IMR-90 (cell line): ENCODE measurements at regions not wholly inside any gene's neighbourhood (a gene's known extent, or its start where the extent isn't known, plus 50 kb on each side); places are given as distances from the start of the nearest gene placed in this dataset.
A peak's percentile ranks its signal among the peaks of the same experiment; 100 is the strongest.

Source experiments
- ATAC-seq: fragments of 200-7000 bp; cut with Tn5 transposase; 2 replicates; pipeline ENCODE4 v1.9.1; 2020; ENCODE audit warnings: low read depth, mild to moderate bottlenecking, moderate library complexity
- BruUV-seq: library from RNA; stranded (reverse); fragments of 400-500 nt; replicated peaks from 2 replicates; lab custom pipeline; 2021; lab: Mats Ljungman, UMichigan
- CTCF ChIA-PET: fragments of 300-600 bp; formaldehyde crosslinking; extraction: SDS; loops from one replicate; lab custom pipeline; 2021; ENCODE audit warnings: antibody characterized with exemption; lab: Yijun Ruan, JAX
- POLR2A ChIA-PET: fragments of 300-600 bp; sonication (Branson Sonifier 250); formaldehyde crosslinking; loops from one replicate; lab custom pipeline; 2022; ENCODE audit warnings: antibody characterized with exemption; ENCODE audit not compliant: unreplicated experiment; lab: Charles Lee
- DNase-seq: peaks from one replicate; pipeline ENCODE4 v3.0.0; 2013
- H2AFZ ChIP-seq: replicated peaks from 2 replicates; pipeline ENCODE3; 2013; ENCODE audit warnings: low read length, mild to moderate bottlenecking; ENCODE audit not compliant: poor library complexity
- H2AK5ac ChIP-seq: 2 replicates; pipeline ENCODE4 v1.6.1; 2013; ENCODE audit warnings: low read depth, low read length, inconsistent platforms
- H2AK9ac ChIP-seq: replicated peaks from 2 replicates; pipeline ENCODE3; 2013; ENCODE audit warnings: mild to moderate bottlenecking, low read depth, low read length, moderate library complexity; ENCODE audit not compliant: poor library complexity
- H2BK120ac ChIP-seq: 2 replicates; pipeline ENCODE4 v1.6.1; 2013; ENCODE audit warnings: low read depth, low read length, inconsistent platforms
- H2BK15ac ChIP-seq: 3 replicates; pipeline ENCODE4 v1.6.1; 2013; ENCODE audit warnings: low read depth, low read length, inconsistent platforms
- H2BK20ac ChIP-seq: 2 replicates; pipeline ENCODE4 v1.6.1; 2013; ENCODE audit warnings: low read depth, mild to moderate bottlenecking, inconsistent platforms, low read length, moderate library complexity
- H2BK5ac ChIP-seq: 2 replicates; pipeline ENCODE4 v1.6.1; 2013; ENCODE audit warnings: mild to moderate bottlenecking, low read depth, low read length, inconsistent platforms; ENCODE audit not compliant: poor library complexity, severe bottlenecking
- H3K14ac ChIP-seq: replicated peaks from 2 replicates; pipeline ENCODE4 v1.6.1; 2013; ENCODE audit warnings: low read depth, low read length, inconsistent platforms
- H3K18ac ChIP-seq: 2 replicates; pipeline ENCODE4 v1.6.1; 2013; ENCODE audit warnings: low read depth, low read length, control low read depth
- H3K23ac ChIP-seq: 2 replicates; pipeline ENCODE4 v1.6.1; 2013; ENCODE audit warnings: low read depth, low read length, inconsistent platforms
- H3K27ac ChIP-seq: 2 replicates; pipeline ENCODE4 v1.5.1; 2013; ENCODE audit warnings: mild to moderate bottlenecking, control low read depth, low read length; ENCODE audit not compliant: insufficient read depth
- H3K27me3 ChIP-seq: 2 replicates; pipeline ENCODE4 v1.6.1; 2013; ENCODE audit warnings: low read length; ENCODE audit not compliant: control insufficient read depth, insufficient read depth
- H3K36me3 ChIP-seq: 2 replicates; pipeline ENCODE4 v1.6.1; 2013; ENCODE audit warnings: low read length, mixed read lengths; ENCODE audit not compliant: control insufficient read depth, insufficient read depth
- H3K4ac ChIP-seq: 2 replicates; pipeline ENCODE4 v1.6.1; 2013; ENCODE audit warnings: low read depth, low read length, inconsistent platforms
- H3K4me1 ChIP-seq: 2 replicates; pipeline ENCODE4 v1.6.1; 2013; ENCODE audit warnings: low read length, mixed read lengths; ENCODE audit not compliant: control insufficient read depth, insufficient read depth
- H3K4me2 ChIP-seq: 2 replicates; pipeline ENCODE4 v1.6.1; 2013; ENCODE audit warnings: low read depth, mild to moderate bottlenecking, control low read depth, low read length, moderate library complexity
- H3K4me3 ChIP-seq: 2 replicates; pipeline ENCODE4 v1.5.1; 2013; ENCODE audit warnings: low read depth, mild to moderate bottlenecking, control low read depth, low read length, moderate library complexity; ENCODE audit not compliant: insufficient read depth
- H3K56ac ChIP-seq: 2 replicates; pipeline ENCODE4 v1.6.1; 2013; ENCODE audit warnings: low read length, inconsistent platforms; ENCODE audit not compliant: insufficient read depth; ENCODE audit errors: extremely low read depth
- H3K79me1 ChIP-seq, 2 experiments: 2 replicates each; pipeline ENCODE4 v1.6.1; 2013; ENCODE audit warnings: low read length in 2 of 2, inconsistent platforms in 1 of 2, low read depth in 1 of 2
- H3K9ac ChIP-seq: 2 replicates; pipeline ENCODE4 v1.6.1; 2013; ENCODE audit warnings: low read depth, low read length, control low read depth
- H3K9me1 ChIP-seq: 2 replicates; pipeline ENCODE4 v1.6.1; 2013; ENCODE audit warnings: low read length, inconsistent platforms; ENCODE audit not compliant: insufficient read depth
- H3K9me3 ChIP-seq: 2 replicates; pipeline ENCODE4 v1.6.1; 2013; ENCODE audit warnings: low read length; ENCODE audit not compliant: control insufficient read depth, insufficient read depth
- H4K20me1 ChIP-seq: 2 replicates; pipeline ENCODE4 v1.6.1; 2013; ENCODE audit warnings: low read length, inconsistent platforms; ENCODE audit not compliant: insufficient read depth
- H4K5ac ChIP-seq: 2 replicates; pipeline ENCODE4 v1.6.1; 2013; ENCODE audit warnings: mild to moderate bottlenecking, low read depth, low read length, control low read depth
- H4K8ac ChIP-seq, 2 experiments: 2 replicates each; pipeline ENCODE4 v1.6.1; 2013; ENCODE audit warnings: low read depth in 2 of 2, low read length in 2 of 2, control low read depth in 1 of 2, inconsistent platforms in 1 of 2
- H4K91ac ChIP-seq: 2 replicates; pipeline ENCODE4 v1.6.1; 2013; ENCODE audit warnings: low read depth, low read length, inconsistent platforms; ENCODE audit not compliant: insufficient read depth
- BHLHE40 ChIP-seq: fragments of 150-350 bp; IDR thresholded peaks from 2 replicates; pipeline ENCODE4 v1.6.1; 2016; ENCODE audit warnings: mild to moderate bottlenecking, low read depth, low read length
- CEBPB ChIP-seq: IDR thresholded peaks from 2 replicates; pipeline ENCODE4 v1.6.1; 2012; ENCODE audit warnings: low read depth, low read length, improper control_type of control experiment
- CHD1 ChIP-seq: IDR thresholded peaks from 2 replicates; pipeline ENCODE4 v1.6.1; 2012; ENCODE audit warnings: low read depth, low read length, improper control_type of control experiment
- FOS ChIP-seq: fragments of 150-350 bp; IDR thresholded peaks from 2 replicates; pipeline ENCODE4 v1.6.1; 2016; ENCODE audit warnings: low read depth, low read length
- MAFK ChIP-seq: IDR thresholded peaks from 2 replicates; pipeline ENCODE4 v1.6.1; 2012; ENCODE audit warnings: low read depth, low read length, improper control_type of control experiment
- MAZ ChIP-seq: IDR thresholded peaks from 2 replicates; pipeline ENCODE4 v1.6.1; 2012; ENCODE audit warnings: low read depth, mild to moderate bottlenecking, low read length, improper control_type of control experiment, moderate library complexity, borderline replicate concordance
- POLR2A ChIP-seq: IDR thresholded peaks from 2 replicates; pipeline ENCODE4 v1.6.1; 2012; ENCODE audit warnings: mild to moderate bottlenecking, low read depth, low read length
- RAD21 ChIP-seq: IDR thresholded peaks from 2 replicates; pipeline ENCODE4 v1.6.1; 2012; ENCODE audit warnings: low read length, improper control_type of control experiment
- RCOR1 ChIP-seq: IDR thresholded peaks from 2 replicates; pipeline ENCODE4 v1.6.1; 2012; ENCODE audit warnings: mild to moderate bottlenecking, low read length, improper control_type of control experiment; ENCODE audit not compliant: insufficient replicate concordance
- RFX5 ChIP-seq: IDR thresholded peaks from 2 replicates; pipeline ENCODE4 v1.8.0; 2012; ENCODE audit warnings: low read depth, mild to moderate bottlenecking, low read length, moderate library complexity
- WGBS, 2 experiments: methylation state at CpG; one replicate each; pipeline versions ENCODE4 v1.1.5 to v1.1.7; 2013; ENCODE audit warnings: missing lambda C conversion rate in 2 of 2; ENCODE audit not compliant: insufficient read length in 1 of 2; ENCODE audit errors: extremely low coverage in 2 of 2; 5-methylcytosine and 5-hydroxymethylcytosine counted together
- dilution Hi-C: fragments of 300-500 bp; cut with HindIII; formaldehyde crosslinking; loops from one replicate; pipeline ENCODE4 v1.14.3; 2018; ENCODE audit warnings: low sequenced_read_pairs; ENCODE audit not compliant: unreplicated experiment
- in situ Hi-C: fragments of 300-500 bp; cut with MboI; formaldehyde crosslinking; loops from 3 replicates; pipeline ENCODE4 v1.14.3; 2019; ENCODE audit warnings: low sequenced_read_pairs, inconsistent platforms, mixed read lengths
- intact Hi-C: fragments of 100-400 bp; cut with micrococcal nuclease; formaldehyde crosslinking; loops from 2 replicates; pipeline ENCODE4 v1.10.0; 2022
- TF ChIP-seq, protein P1 (sequence below): fragments of 150-350 bp; IDR thresholded peaks from 2 replicates; pipeline ENCODE4 v1.6.1; 2017; ENCODE audit warnings: mild to moderate bottlenecking, antibody characterized with exemption, low read length, low read depth
- TF ChIP-seq, protein P2 (sequence below): fragments of 150-350 bp; IDR thresholded peaks from 2 replicates; pipeline ENCODE4 v1.6.1; 2016; ENCODE audit warnings: low read depth, mild to moderate bottlenecking, low read length, moderate library complexity, borderline replicate concordance

DNA sequence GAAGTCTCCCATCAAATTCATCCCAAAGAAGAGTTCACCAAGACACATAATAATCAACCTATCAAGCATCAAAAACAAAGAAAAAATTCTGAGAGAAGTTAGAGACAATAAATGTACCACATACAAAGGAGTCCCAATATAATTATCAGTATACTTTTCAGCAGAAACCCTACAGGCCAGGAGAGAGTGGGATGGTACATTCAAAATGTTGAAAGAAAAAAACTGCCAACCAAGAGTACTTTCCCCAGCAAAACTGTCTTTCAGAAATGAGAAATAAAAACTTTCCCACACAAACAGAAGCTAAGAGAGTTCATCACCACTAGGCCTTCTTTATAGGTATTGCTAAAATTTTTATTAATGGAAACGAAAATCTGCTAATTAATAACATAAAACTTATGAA is 164.4 kb upstream of the LNX1 start (continued):
- TF ChIP-seq MAZ (no peak), FOS (no peak), CHD1 (no peak)
- TF ChIP-seq, protein P1, sequence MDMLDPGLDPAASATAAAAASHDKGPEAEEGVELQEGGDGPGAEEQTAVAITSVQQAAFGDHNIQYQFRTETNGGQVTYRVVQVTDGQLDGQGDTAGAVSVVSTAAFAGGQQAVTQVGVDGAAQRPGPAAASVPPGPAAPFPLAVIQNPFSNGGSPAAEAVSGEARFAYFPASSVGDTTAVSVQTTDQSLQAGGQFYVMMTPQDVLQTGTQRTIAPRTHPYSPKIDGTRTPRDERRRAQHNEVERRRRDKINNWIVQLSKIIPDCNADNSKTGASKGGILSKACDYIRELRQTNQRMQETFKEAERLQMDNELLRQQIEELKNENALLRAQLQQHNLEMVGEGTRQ: no peak

DNA sequence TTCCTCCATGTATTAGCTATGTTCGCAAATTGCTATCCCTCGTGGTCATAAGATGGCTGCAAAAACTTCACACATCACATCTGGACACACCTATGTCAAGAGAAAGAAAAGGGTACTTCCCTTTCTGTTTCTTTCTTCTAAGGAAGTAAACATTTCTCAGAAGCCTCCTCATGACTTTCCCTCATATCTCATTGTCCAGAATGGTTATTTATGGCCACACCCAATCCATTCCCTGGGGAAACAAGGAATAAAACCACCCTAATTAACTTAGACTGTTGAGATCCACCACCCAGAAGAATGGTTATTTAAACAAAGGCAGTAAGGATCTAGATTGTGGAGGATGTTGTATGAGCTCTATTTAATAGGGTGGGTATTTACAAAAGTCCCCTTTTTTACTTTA is 160.8 kb upstream of the LNX1 start:
- no TSS peak for BruUV-seq
- Histone ChIP-seq H2AFZ (no peak overlapping the region), H2BK15ac (no peak overlapping the region), H3K56ac (no peak overlapping the region), H2BK5ac (no peak overlapping the region), H3K14ac (no peak overlapping the region), H2AK9ac (peak overlapping the region; percentile 77), H4K8ac (no peak overlapping the region), H3K9me1 (no peaks in the 10 kb centered on the region), H3K79me1 (no peaks in the 10 kb centered on the region), H3K4ac (no peak overlapping the region), H3K4me2 (no peak overlapping the region), H3K9ac (no peak overlapping the region), H2BK20ac (no peak overlapping the region), H3K23ac (no peak overlapping the region), H3K36me3 (no peaks in the 10 kb centered on the region), H3K4me1 (peaks cover 3% of the 10 kb centered on the region; the same call in 1 of the 2 replicates), H3K27me3 (no peaks in the 10 kb centered on the region), H2BK120ac (no peak overlapping the region), H4K20me1 (no peaks in the 10 kb centered on the region), H3K9me3 (no peaks in the 10 kb centered on the region; the same call in 1 of the 2 replicates), H3K27ac (no peak overlapping the region), H2AK5ac (no peak overlapping the region; the same call in 1 of the 2 replicates), H3K4me3 (no peak overlapping the region), H3K18ac (no peak overlapping the region), H4K5ac (no peak overlapping the region), H4K91ac (no peak overlapping the region)
- intact Hi-C loops: no loop called here
- DNase-seq (no peak), ATAC-seq (no peak)
- TF ChIP-seq BHLHE40 (no peak), RAD21 (no peak), POLR2A (no peak), RCOR1 (no peak), MAFK (no peak), RFX5 (no peak), MAZ (no peak), CEBPB (no peak)
- TF ChIP-seq, protein P1: no peak
- TF ChIP-seq, protein P2, sequence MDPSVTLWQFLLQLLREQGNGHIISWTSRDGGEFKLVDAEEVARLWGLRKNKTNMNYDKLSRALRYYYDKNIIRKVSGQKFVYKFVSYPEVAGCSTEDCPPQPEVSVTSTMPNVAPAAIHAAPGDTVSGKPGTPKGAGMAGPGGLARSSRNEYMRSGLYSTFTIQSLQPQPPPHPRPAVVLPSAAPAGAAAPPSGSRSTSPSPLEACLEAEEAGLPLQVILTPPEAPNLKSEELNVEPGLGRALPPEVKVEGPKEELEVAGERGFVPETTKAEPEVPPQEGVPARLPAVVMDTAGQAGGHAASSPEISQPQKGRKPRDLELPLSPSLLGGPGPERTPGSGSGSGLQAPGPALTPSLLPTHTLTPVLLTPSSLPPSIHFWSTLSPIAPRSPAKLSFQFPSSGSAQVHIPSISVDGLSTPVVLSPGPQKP: no peak
- POLR2A ChIA-PET: no interaction called here
- WGBS, 2 experiments: no CpG with 5 or more reads among the region's 2 CpGs
- in situ Hi-C loops: no loop called here
- CTCF ChIA-PET: no interaction called here
- dilution Hi-C loops: no loop called here
